ENCODE measurements at regions not wholly inside any gene's neighbourhood (a gene's known extent, or its start where the extent isn't known, plus 50 kb on each side); places are given as distances from the start of the nearest gene placed in this dataset.
"Not testable (repeated sequence)": the region's sequence is repeated elsewhere in the genome, so short reads cannot be mapped to it uniquely, and the experiment has no call there.

DNA sequence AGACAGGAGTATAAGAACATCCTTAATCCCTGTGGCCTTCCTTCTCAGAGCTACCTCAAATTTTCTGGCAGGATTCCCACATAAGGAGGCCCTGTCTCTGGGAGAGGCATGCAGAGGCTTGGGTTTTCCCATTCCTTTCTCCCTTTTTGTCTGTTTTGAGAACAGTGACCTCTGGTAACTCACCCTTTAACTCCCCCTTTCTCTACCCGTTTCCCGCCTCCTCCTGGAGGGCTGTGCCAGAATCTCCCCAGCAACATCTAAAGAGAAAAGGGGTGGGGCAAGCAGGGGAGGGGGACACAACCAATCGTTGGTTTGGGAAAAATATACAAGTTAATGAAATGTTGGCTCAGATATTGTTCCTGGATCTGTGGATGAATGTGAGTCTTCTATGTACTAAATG lies 303.7 kb upstream of the IRS4 start:
- Histone ChIP-seq H2AFZ (ENCODE audit: low read depth) (no peak overlapping the region), H3K4me1 (ENCODE audit: low read depth, poor library complexity, severe bottlenecking) (no peaks in the 10 kb centered on the region), H3K36me3 (ENCODE audit: insufficient read depth) (no peaks in the 10 kb centered on the region), H3K4me2 (no peak overlapping the region), H3K79me2 (ENCODE audit: insufficient read depth, low read depth) (no peaks in the 10 kb centered on the region), H4K20me1 (ENCODE audit: insufficient read depth) (no peaks in the 10 kb centered on the region), H3K27me3 (ENCODE audit: insufficient read depth, low read depth) (no peaks in the 10 kb centered on the region), H3K4me3 (IDR thresholded peaks at IDR 0.05; ENCODE audit: insufficient read depth, low read depth, low read length) (no peak overlapping the region), H3K27ac (no peak overlapping the region), H3K9ac (no peak overlapping the region)
- TF ChIP-seq CTCF (conservative IDR thresholded peaks at IDR 0.05; ENCODE audit: low read depth, low read length) = no peak

DNA sequence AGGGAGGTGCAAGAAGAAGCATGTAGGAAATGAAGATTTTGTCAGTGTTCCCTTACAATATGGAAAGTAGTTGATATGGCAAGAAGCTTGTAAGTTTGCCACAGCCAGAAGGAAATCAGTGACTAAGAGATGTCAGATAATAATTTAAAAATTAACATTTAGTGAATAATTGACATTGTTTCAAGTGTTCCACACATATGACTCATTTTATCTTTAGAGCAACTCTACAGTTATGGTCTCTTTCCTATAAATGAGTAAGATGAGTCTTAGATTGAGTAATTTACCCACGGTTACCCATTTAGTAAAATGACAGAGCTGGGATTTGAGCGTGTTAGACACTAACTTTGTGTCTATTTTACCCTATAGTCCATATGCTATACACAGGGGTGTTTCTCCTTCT lies 300.3 kb upstream of the IRS4 start:
- Histone ChIP-seq H3K4me3 (IDR thresholded peaks at IDR 0.05; ENCODE audit: insufficient read depth, low read depth, low read length) (no peak overlapping the region), H3K27me3 (ENCODE audit: insufficient read depth, low read depth) (no peaks in the 10 kb centered on the region), H3K4me1 (ENCODE audit: low read depth, poor library complexity, severe bottlenecking) (no peaks in the 10 kb centered on the region), H3K36me3 (ENCODE audit: insufficient read depth) (no peaks in the 10 kb centered on the region), H3K79me2 (ENCODE audit: insufficient read depth, low read depth) (no peaks in the 10 kb centered on the region), H3K9ac (no peak overlapping the region), H3K27ac (no peak overlapping the region), H3K4me2 (no peak overlapping the region), H2AFZ (ENCODE audit: low read depth) (no peak overlapping the region), H4K20me1 (ENCODE audit: insufficient read depth) (no peaks in the 10 kb centered on the region)
- TF ChIP-seq CTCF (conservative IDR thresholded peaks at IDR 0.05; ENCODE audit: low read depth, low read length) = no peak

DNA sequence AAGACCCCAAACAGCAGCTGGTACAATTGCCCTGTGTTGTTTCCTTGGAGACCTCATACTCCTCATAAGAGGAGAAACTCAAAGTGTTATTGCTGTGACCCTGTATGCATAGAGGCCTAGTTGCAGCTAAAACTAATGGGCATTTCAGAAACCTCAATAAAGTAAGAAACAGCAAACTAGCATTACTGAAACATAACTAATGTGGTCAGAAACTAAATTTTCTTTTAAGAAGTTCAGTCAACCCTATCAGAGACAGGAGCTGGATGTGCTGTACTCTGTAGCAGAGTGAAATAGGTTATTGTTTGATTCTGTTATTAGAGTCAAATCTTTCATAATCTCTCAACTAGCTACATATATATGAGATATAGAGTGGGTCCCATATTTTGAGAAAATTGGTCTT lies 257.5 kb upstream of the IRS4 start:
- H3K4me1 ChIP-seq (ENCODE audit: low read depth, poor library complexity, severe bottlenecking) = no peaks in the 10 kb centered on the region
- no peak overlapping the region for H3K4me3 ChIP-seq (IDR thresholded peaks at IDR 0.05; ENCODE audit: insufficient read depth, low read depth, low read length)
- H3K79me2 ChIP-seq (ENCODE audit: insufficient read depth, low read depth) = no peaks in the 10 kb centered on the region
- no peak overlapping the region for H3K9ac ChIP-seq
- H3K27ac ChIP-seq = no peak overlapping the region
- H3K27me3 ChIP-seq (ENCODE audit: insufficient read depth, low read depth) = no peaks in the 10 kb centered on the region
- no peaks in the 10 kb centered on the region for H3K36me3 ChIP-seq (ENCODE audit: insufficient read depth)
- H2AFZ ChIP-seq (ENCODE audit: low read depth) = no peak overlapping the region
- no peaks in the 10 kb centered on the region for H4K20me1 ChIP-seq (ENCODE audit: insufficient read depth)
- TF ChIP-seq CTCF (conservative IDR thresholded peaks at IDR 0.05; ENCODE audit: low read depth, low read length) = no peak
- no peak overlapping the region for H3K4me2 ChIP-seq

DNA sequence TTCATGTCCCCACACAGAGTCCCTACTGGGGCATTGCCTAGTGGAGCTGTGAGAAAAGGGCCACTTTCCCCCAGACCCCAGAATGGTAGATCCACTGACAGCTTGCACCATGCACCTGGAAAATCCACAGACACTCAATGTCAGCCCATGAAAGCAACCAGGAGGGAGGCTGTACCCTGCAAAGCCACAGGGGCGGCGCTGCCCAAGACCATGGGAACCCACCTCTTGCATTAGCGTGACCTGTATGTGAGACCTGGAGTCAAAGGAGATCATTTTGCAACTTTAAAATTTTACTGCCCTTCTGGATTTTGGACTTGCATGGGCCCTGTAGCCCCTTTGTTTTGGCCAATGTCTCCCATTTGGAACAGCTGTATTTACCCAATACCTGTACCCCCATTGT lies 236.5 kb upstream of the IRS4 start:
- not testable (repeated sequence) for H3K4me3 ChIP-seq (IDR thresholded peaks at IDR 0.05; ENCODE audit: insufficient read depth, low read depth, low read length); H3K36me3 ChIP-seq (ENCODE audit: insufficient read depth); H3K4me1 ChIP-seq (ENCODE audit: low read depth, poor library complexity, severe bottlenecking); H4K20me1 ChIP-seq (ENCODE audit: insufficient read depth); H3K27ac ChIP-seq; H3K4me2 ChIP-seq; H3K79me2 ChIP-seq (ENCODE audit: insufficient read depth, low read depth); H3K9ac ChIP-seq; H2AFZ ChIP-seq (ENCODE audit: low read depth); H3K27me3 ChIP-seq (ENCODE audit: insufficient read depth, low read depth)

GRCh38 chrX:108947205-108947604 lies 210.8 kb upstream of the IRS4 start:
- Histone ChIP-seq H3K4me1 (ENCODE audit: low read depth, poor library complexity, severe bottlenecking) (no peaks in the 10 kb centered on the region), H3K79me2 (ENCODE audit: insufficient read depth, low read depth) (no peaks in the 10 kb centered on the region), H3K27ac (no peak overlapping the region), H3K36me3 (ENCODE audit: insufficient read depth) (no peaks in the 10 kb centered on the region), H4K20me1 (ENCODE audit: insufficient read depth) (no peaks in the 10 kb centered on the region), H2AFZ (ENCODE audit: low read depth) (no peak overlapping the region), H3K4me3 (IDR thresholded peaks at IDR 0.05; ENCODE audit: insufficient read depth, low read depth, low read length) (no peak overlapping the region), H3K27me3 (ENCODE audit: insufficient read depth, low read depth) (no peaks in the 10 kb centered on the region), H3K4me2 (no peak overlapping the region), H3K9ac (no peak overlapping the region)
- no peak for TF ChIP-seq CTCF (conservative IDR thresholded peaks at IDR 0.05; ENCODE audit: low read depth, low read length)

Measured in KMS-11 (cell line).